NB4 (cell line): ENCODE measurements at regions not wholly inside any gene's neighbourhood (a gene's known extent, or its start where the extent isn't known, plus 50 kb on each side); places are given as distances from the start of the nearest gene placed in this dataset.

Experiments
- DNase-seq: peaks from one replicate; pipeline ENCODE4 v3.0.0; 2010; ENCODE audit warnings: low read depth
- H3K4me3 ChIP-seq: one replicate; pipeline ENCODE4 v1.5.1; 2011; ENCODE audit warnings: mild to moderate bottlenecking, low read depth, low read length, moderate library complexity
- MAX ChIP-seq: IDR thresholded peaks from 2 replicates; pipeline ENCODE4 v1.6.1; 2011; ENCODE audit warnings: low read depth, low read length
- MYC ChIP-seq: IDR thresholded peaks from 2 replicates; pipeline ENCODE4 v1.6.1; 2011; ENCODE audit warnings: low read depth, low read length
- POLR2A ChIP-seq: IDR thresholded peaks from 2 replicates; pipeline ENCODE4 v1.6.1; 2011; ENCODE audit warnings: mild to moderate bottlenecking; ENCODE audit not compliant: insufficient read length; ENCODE audit errors: extremely low read depth
- TF ChIP-seq, protein P1 (sequence below): IDR thresholded peaks from one replicate; pipeline ENCODE4 v1.5.1; 2012; ENCODE audit warnings: low read depth, low read length

DNA sequence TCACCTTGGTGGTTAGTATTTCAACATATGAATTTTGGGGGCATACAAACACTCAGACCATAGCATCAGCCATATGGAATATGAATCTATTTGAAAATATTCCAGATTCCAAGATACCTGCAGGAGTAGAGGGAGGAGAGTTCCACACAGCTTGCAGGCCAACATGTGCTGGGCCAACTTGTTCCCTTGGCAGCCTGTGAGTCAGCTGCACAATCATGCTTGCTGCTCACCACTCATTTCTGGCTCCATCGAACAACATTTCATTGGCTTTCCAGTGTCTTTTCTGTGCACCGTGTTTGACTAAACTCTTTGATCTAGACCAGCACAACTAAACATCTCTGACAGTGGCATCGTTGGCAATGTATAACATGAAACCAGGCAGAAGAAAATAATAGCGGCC is 282.5 kb upstream of the RASGEF1B start:
- no peak for DNase-seq
- TF ChIP-seq POLR2A (no peak), MAX (no peak), MYC (no peak)
- H3K4me3 ChIP-seq: no peak overlapping the region

- DNase-seq: no peak
Measured at GRCh38 chr4:81751531-81752289, 280.0 kb upstream of the RASGEF1B start.

GRCh38 chr4:81747242-81747930 is 275.7 kb upstream of the RASGEF1B start:
- peak; percentile 53 for DNase-seq
- no peak overlapping the region for H3K4me3 ChIP-seq
- TF ChIP-seq MAX (no peak), MYC (no peak), POLR2A (no peak)
- TF ChIP-seq, protein P1, sequence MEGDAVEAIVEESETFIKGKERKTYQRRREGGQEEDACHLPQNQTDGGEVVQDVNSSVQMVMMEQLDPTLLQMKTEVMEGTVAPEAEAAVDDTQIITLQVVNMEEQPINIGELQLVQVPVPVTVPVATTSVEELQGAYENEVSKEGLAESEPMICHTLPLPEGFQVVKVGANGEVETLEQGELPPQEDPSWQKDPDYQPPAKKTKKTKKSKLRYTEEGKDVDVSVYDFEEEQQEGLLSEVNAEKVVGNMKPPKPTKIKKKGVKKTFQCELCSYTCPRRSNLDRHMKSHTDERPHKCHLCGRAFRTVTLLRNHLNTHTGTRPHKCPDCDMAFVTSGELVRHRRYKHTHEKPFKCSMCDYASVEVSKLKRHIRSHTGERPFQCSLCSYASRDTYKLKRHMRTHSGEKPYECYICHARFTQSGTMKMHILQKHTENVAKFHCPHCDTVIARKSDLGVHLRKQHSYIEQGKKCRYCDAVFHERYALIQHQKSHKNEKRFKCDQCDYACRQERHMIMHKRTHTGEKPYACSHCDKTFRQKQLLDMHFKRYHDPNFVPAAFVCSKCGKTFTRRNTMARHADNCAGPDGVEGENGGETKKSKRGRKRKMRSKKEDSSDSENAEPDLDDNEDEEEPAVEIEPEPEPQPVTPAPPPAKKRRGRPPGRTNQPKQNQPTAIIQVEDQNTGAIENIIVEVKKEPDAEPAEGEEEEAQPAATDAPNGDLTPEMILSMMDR: no peak

More at GRCh38 chr4:81751531-81752289, 280.0 kb upstream of the RASGEF1B start:
- H3K4me3 ChIP-seq: no peak overlapping the region
- TF ChIP-seq, protein P1: no peak
- no peak for TF ChIP-seq MAX
- no peak for TF ChIP-seq POLR2A
- no peak for TF ChIP-seq MYC

DNA sequence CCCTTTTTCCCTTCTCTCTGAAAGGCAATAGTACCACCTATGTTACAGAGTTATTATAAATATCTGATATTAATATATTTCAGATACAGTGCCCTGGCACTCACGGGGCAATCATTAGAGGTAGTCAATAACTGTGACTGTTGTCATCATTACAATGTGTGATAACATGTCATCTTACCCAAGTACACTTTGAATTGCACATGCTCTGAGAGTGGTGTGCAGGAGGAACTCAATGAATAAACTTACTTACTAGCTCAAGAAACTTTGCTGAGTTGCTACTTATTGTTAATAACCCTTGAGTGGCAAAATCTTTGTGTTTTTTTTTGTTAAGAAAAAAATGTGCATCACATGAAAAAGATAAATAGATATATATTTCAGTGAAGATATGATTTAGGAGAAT is 275.1 kb upstream of the RASGEF1B start:
- H3K4me3 ChIP-seq: no peak overlapping the region
- TF ChIP-seq POLR2A (no peak), MYC (no peak)
- no peak for DNase-seq

DNA sequence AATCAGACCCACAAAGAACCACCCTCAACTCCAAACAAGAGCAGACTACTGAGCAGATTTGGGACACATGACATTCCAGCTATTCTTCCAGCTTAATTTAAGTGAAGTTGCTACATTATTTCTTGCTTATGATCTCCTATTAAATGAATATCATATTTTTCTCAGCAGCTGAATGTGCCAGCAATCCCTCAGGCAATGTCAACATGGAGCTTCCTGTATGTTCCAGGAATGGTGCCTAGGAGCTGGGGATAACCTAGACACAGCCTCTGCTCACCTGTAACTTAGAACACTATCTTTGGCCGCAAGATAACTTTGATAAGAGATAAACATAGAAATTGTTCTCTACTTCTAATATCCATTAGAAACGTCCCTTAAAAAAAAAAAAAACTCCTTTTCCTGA is 274.4 kb upstream of the RASGEF1B start:
- no peak for DNase-seq
- TF ChIP-seq MYC (no peak), POLR2A (no peak), MAX (no peak)
- TF ChIP-seq, protein P1: no peak
- no peak overlapping the region for H3K4me3 ChIP-seq

GRCh38 chr4:81745050-81745449 is 273.3 kb upstream of the RASGEF1B start:
- TF ChIP-seq POLR2A (no peak), MAX (no peak), MYC (no peak)
- TF ChIP-seq, protein P1: no peak
- peak; percentile 11 for DNase-seq
- H3K4me3 ChIP-seq: no peak overlapping the region
